ENCODE measurements at regions not wholly inside any gene's neighbourhood (a gene's known extent, or its start where the extent isn't known, plus 50 kb on each side); places are given as distances from the start of the nearest gene placed in this dataset.

- no peaks in the 10 kb centered on the region for H3K36me3 Mint-ChIP-seq (ENCODE audit: low read depth)
- H3K9me3 Mint-ChIP-seq, result no peaks in the 10 kb centered on the region
- H3K4me1 Mint-ChIP-seq, result no peaks in the 10 kb centered on the region
- peak overlapping the region in 1 of 3 experiments; percentile 54 for H3K27ac Mint-ChIP-seq
- no peak overlapping the region for H3K4me3 Mint-ChIP-seq
- TF ChIP-seq CTCF (IDR thresholded peaks at IDR 0.05; ENCODE audit: unreplicated experiment in 3 of 3), result no peak
- H3K27me3 Mint-ChIP-seq (ENCODE audit: low read depth), result no peaks in the 10 kb centered on the region
These were observed 511.4 kb downstream of the KCNJ3 start for GRCh38 chr2:155209696-155210450.

- Mint-ChIP-seq H3K4me1 (no peaks in the 10 kb centered on the region), H3K9me3 (no peaks in the 10 kb centered on the region)
- no peak for TF ChIP-seq CTCF (IDR thresholded peaks at IDR 0.05; ENCODE audit: unreplicated experiment in 3 of 3)
These were observed 504.7 kb downstream of the KCNJ3 start for GRCh38 chr2:155203178-155203577.

GRCh38 chr2:155200753-155201152, 502.3 kb downstream of the KCNJ3 start:
- no peak for TF ChIP-seq CTCF (IDR thresholded peaks at IDR 0.05; ENCODE audit: unreplicated experiment in 3 of 3)
- no peaks in the 10 kb centered on the region for H3K27me3 Mint-ChIP-seq (ENCODE audit: low read depth)
- H3K4me1 Mint-ChIP-seq, result no peaks in the 10 kb centered on the region
- no peaks in the 10 kb centered on the region for H3K9me3 Mint-ChIP-seq
- no peak overlapping the region for H3K4me3 Mint-ChIP-seq
- H3K36me3 Mint-ChIP-seq (ENCODE audit: low read depth), result no peaks in the 10 kb centered on the region
- no peak overlapping the region for H3K27ac Mint-ChIP-seq

More at GRCh38 chr2:155203178-155203577, 504.7 kb downstream of the KCNJ3 start:
- no peak overlapping the region for H3K27ac Mint-ChIP-seq
- no peak overlapping the region for H3K4me3 Mint-ChIP-seq
- no peaks in the 10 kb centered on the region for H3K36me3 Mint-ChIP-seq (ENCODE audit: low read depth)
- no peaks in the 10 kb centered on the region for H3K27me3 Mint-ChIP-seq (ENCODE audit: low read depth)

GRCh38 chr2:155190342-155190741, 491.8 kb downstream of the KCNJ3 start:
- Mint-ChIP-seq H3K36me3 (ENCODE audit: low read depth) (no peaks in the 10 kb centered on the region), H3K4me1 (no peaks in the 10 kb centered on the region), H3K4me3 (no peak overlapping the region), H3K27me3 (ENCODE audit: low read depth) (no peaks in the 10 kb centered on the region), H3K27ac (no peak overlapping the region), H3K9me3 (peaks cover 2% of the 10 kb centered on the region)
- TF ChIP-seq CTCF (IDR thresholded peaks at IDR 0.05; ENCODE audit: unreplicated experiment in 3 of 3), result no peak

- Mint-ChIP-seq H3K9me3 (no peaks in the 10 kb centered on the region), H3K4me3 (no peak overlapping the region), H3K27ac (no peak overlapping the region), H3K27me3 (ENCODE audit: low read depth) (no peaks in the 10 kb centered on the region), H3K36me3 (ENCODE audit: low read depth) (no peaks in the 10 kb centered on the region), H3K4me1 (no peaks in the 10 kb centered on the region)
- no peak for TF ChIP-seq CTCF (IDR thresholded peaks at IDR 0.05; ENCODE audit: unreplicated experiment in 3 of 3)
These were observed 480.4 kb downstream of the KCNJ3 start for GRCh38 chr2:155178921-155179320.

- Mint-ChIP-seq H3K36me3 (ENCODE audit: low read depth) (no peaks in the 10 kb centered on the region), H3K27ac (no peak overlapping the region), H3K4me1 (no peaks in the 10 kb centered on the region), H3K27me3 (ENCODE audit: low read depth) (no peaks in the 10 kb centered on the region), H3K9me3 (no peaks in the 10 kb centered on the region), H3K4me3 (no peak overlapping the region)
- no peak for TF ChIP-seq CTCF (IDR thresholded peaks at IDR 0.05; ENCODE audit: unreplicated experiment in 3 of 3)
These were observed 477.9 kb downstream of the KCNJ3 start for GRCh38 chr2:155176345-155176744.
